ENCODE measurements at regions not wholly inside any gene's neighbourhood (a gene's known extent, or its start where the extent isn't known, plus 50 kb on each side); places are given as distances from the start of the nearest gene placed in this dataset.
"Not testable (repeated sequence)": the region's sequence is repeated elsewhere in the genome, so short reads cannot be mapped to it uniquely, and the experiment has no call there.

- no peak for TF ChIP-seq CTCF (conservative IDR thresholded peaks at IDR 0.05; ENCODE audit: low read length)
- no peak for DNase-seq (ENCODE audit: low read depth)
Measured at GRCh38 chr5:63097286-63097685, 518.7 kb downstream of the LRRC70 start.

GRCh38 chr5:63094730-63095129 lies 516.1 kb downstream of the LRRC70 start:
- TF ChIP-seq CTCF (conservative IDR thresholded peaks at IDR 0.05; ENCODE audit: low read length): no peak
- no peak for DNase-seq (ENCODE audit: low read depth)
- no peak overlapping the region for H3K4me3 ChIP-seq (ENCODE audit: low read length)

More at GRCh38 chr5:63097286-63097685, 518.7 kb downstream of the LRRC70 start:
- H3K4me3 ChIP-seq (ENCODE audit: low read length): no peak overlapping the region

GRCh38 chr5:63089147-63089546 lies 510.5 kb downstream of the LRRC70 start:
- DNase-seq (ENCODE audit: low read depth): no peak
- TF ChIP-seq CTCF (conservative IDR thresholded peaks at IDR 0.05; ENCODE audit: low read length): no peak
- no peak overlapping the region for H3K4me3 ChIP-seq (ENCODE audit: low read length)

- H3K4me3 ChIP-seq (ENCODE audit: low read length): no peak overlapping the region
- no peak for DNase-seq (ENCODE audit: low read depth)
- no peak for TF ChIP-seq CTCF (conservative IDR thresholded peaks at IDR 0.05; ENCODE audit: low read length)
Measured at GRCh38 chr5:63085561-63085960, 506.9 kb downstream of the LRRC70 start.

GRCh38 chr5:63083689-63084088 lies 505.1 kb downstream of the LRRC70 start:
- not testable (repeated sequence) for DNase-seq (ENCODE audit: low read depth); H3K4me3 ChIP-seq (ENCODE audit: low read length)

GRCh38 chr5:63081402-63081801 lies 502.8 kb downstream of the LRRC70 start:
- no peak for DNase-seq (ENCODE audit: low read depth)
- TF ChIP-seq CTCF (conservative IDR thresholded peaks at IDR 0.05; ENCODE audit: low read length): no peak
- no peak overlapping the region for H3K4me3 ChIP-seq (ENCODE audit: low read length)

GRCh38 chr5:63070001-63070400 lies 491.4 kb downstream of the LRRC70 start:
- no peak overlapping the region for H3K4me3 ChIP-seq (ENCODE audit: low read length)
- DNase-seq (ENCODE audit: low read depth): no peak
- TF ChIP-seq CTCF (conservative IDR thresholded peaks at IDR 0.05; ENCODE audit: low read length): no peak

- no peak for TF ChIP-seq CTCF (conservative IDR thresholded peaks at IDR 0.05; ENCODE audit: low read length)
- no peak overlapping the region for H3K4me3 ChIP-seq (ENCODE audit: low read length)
- DNase-seq (ENCODE audit: low read depth): no peak
Measured at GRCh38 chr5:63055421-63055820, 476.8 kb downstream of the LRRC70 start.

Data from AG10803 (cell line).